Nephron progenitor cell (in vitro differentiated cells): ENCODE measurements at regions not wholly inside any gene's neighbourhood (a gene's known extent, or its start where the extent isn't known, plus 50 kb on each side); places are given as distances from the start of the nearest gene placed in this dataset.
"Not testable (repeated sequence)": the region's sequence is repeated elsewhere in the genome, so short reads cannot be mapped to it uniquely, and the experiment has no call there.

Source experiments
- DNase-seq: peaks from one replicate; pipeline ENCODE4 v3.0.0; 2021
- H3K27ac Mint-ChIP-seq: 2 replicates; pipeline ENCODE4 v1.8.0; 2021; ENCODE audit warnings: mild to moderate bottlenecking, moderate library complexity, mixed read lengths
- H3K27me3 Mint-ChIP-seq: 2 replicates; pipeline ENCODE4 v1.8.0; 2021; ENCODE audit warnings: mild to moderate bottlenecking, low read depth, mixed read lengths; ENCODE audit not compliant: poor library complexity
- H3K36me3 Mint-ChIP-seq: 2 replicates; pipeline ENCODE4 v1.8.0; 2021; ENCODE audit warnings: low read depth, mixed read lengths
- H3K4me1 Mint-ChIP-seq: 2 replicates; pipeline ENCODE4 v1.8.0; 2021; ENCODE audit warnings: mixed read lengths
- H3K4me3 Mint-ChIP-seq: 2 replicates; pipeline ENCODE4 v1.8.0; 2021; ENCODE audit warnings: mild to moderate bottlenecking, moderate library complexity, mixed read lengths
- H3K9me3 Mint-ChIP-seq: 2 replicates; pipeline ENCODE4 v1.8.0; 2021; ENCODE audit warnings: mild to moderate bottlenecking, moderate library complexity, mixed read lengths
- CTCF ChIP-seq: fragments of 200-600 bp; sonication (generic); IDR thresholded peaks from 2 replicates; pipeline ENCODE4 v1.5.0; 2021; ENCODE audit warnings: antibody characterized with exemption

- H3K4me1 Mint-ChIP-seq, result no peaks in the 10 kb centered on the region
- TF ChIP-seq CTCF, result no peak
- H3K36me3 Mint-ChIP-seq, result no peaks in the 10 kb centered on the region
- H3K27ac Mint-ChIP-seq, result no peak overlapping the region
- no peak overlapping the region for H3K4me3 Mint-ChIP-seq
- peaks cover 16% of the 10 kb centered on the region for H3K27me3 Mint-ChIP-seq
- H3K9me3 Mint-ChIP-seq, result peaks cover 3% of the 10 kb centered on the region
- no peak for DNase-seq
Measured at GRCh38 chr12:114528766-114529165, 122.8 kb upstream of the TBX5 start.

- not testable (repeated sequence) for DNase-seq, H3K4me1 Mint-ChIP-seq, H3K36me3 Mint-ChIP-seq, H3K9me3 Mint-ChIP-seq, H3K4me3 Mint-ChIP-seq, H3K27ac Mint-ChIP-seq
- H3K27me3 Mint-ChIP-seq, result peaks cover 45% of the 10 kb centered on the region
Measured at GRCh38 chr12:114521160-114521559, 115.2 kb upstream of the TBX5 start.

GRCh38 chr12:114512351-114512750, 106.4 kb upstream of the TBX5 start:
- no peak overlapping the region for H3K4me3 Mint-ChIP-seq
- no peaks in the 10 kb centered on the region for H3K9me3 Mint-ChIP-seq
- no peak for DNase-seq
- H3K36me3 Mint-ChIP-seq, result no peaks in the 10 kb centered on the region
- no peaks in the 10 kb centered on the region for H3K4me1 Mint-ChIP-seq
- peaks cover 80% of the 10 kb centered on the region for H3K27me3 Mint-ChIP-seq
- no peak for TF ChIP-seq CTCF
- H3K27ac Mint-ChIP-seq, result no peak overlapping the region

GRCh38 chr12:114508529-114509129, 102.7 kb upstream of the TBX5 start:
- no peak overlapping the region for H3K27ac Mint-ChIP-seq
- TF ChIP-seq CTCF, result peak; percentile 79
- H3K36me3 Mint-ChIP-seq, result no peaks in the 10 kb centered on the region
- H3K4me3 Mint-ChIP-seq, result no peak overlapping the region
- H3K4me1 Mint-ChIP-seq, result peaks cover under 1% of the 10 kb centered on the region
- no peaks in the 10 kb centered on the region for H3K9me3 Mint-ChIP-seq
- peak; percentile 78 for DNase-seq
- H3K27me3 Mint-ChIP-seq, result peaks cover 85% of the 10 kb centered on the region

- peaks cover 3% of the 10 kb centered on the region for H3K9me3 Mint-ChIP-seq
- H3K27ac Mint-ChIP-seq, result no peak overlapping the region
- peaks cover 87% of the 10 kb centered on the region for H3K27me3 Mint-ChIP-seq
- peaks cover 11% of the 10 kb centered on the region for H3K4me1 Mint-ChIP-seq
- no peaks in the 10 kb centered on the region for H3K36me3 Mint-ChIP-seq
- no peak overlapping the region for H3K4me3 Mint-ChIP-seq
- no peak for TF ChIP-seq CTCF
- no peak for DNase-seq
Measured at GRCh38 chr12:114506651-114507050, 100.7 kb upstream of the TBX5 start.

- Mint-ChIP-seq H3K36me3 (no peaks in the 10 kb centered on the region), H3K4me1 (peaks cover 25% of the 10 kb centered on the region), H3K27me3 (peaks cover 98% of the 10 kb centered on the region), H3K27ac (no peak overlapping the region), H3K9me3 (peaks cover 3% of the 10 kb centered on the region), H3K4me3 (no peak overlapping the region)
- no peak for DNase-seq
- no peak for TF ChIP-seq CTCF
Measured at GRCh38 chr12:114504311-114504710, 98.4 kb upstream of the TBX5 start.
